ENCODE measurements at regions not wholly inside any gene's neighbourhood (a gene's known extent, or its start where the extent isn't known, plus 50 kb on each side); places are given as distances from the start of the nearest gene placed in this dataset.

- H3K4me3 ChIP-seq: no peak overlapping the region
- peaks cover 0 to 2% of the 10 kb centered on the region in 2 donors for H3K9me3 ChIP-seq
- no peak for DNase-seq
- no peaks in the 10 kb centered on the region for H3K27me3 ChIP-seq
- no peak overlapping the region for H3K27ac ChIP-seq
- intact Hi-C loops (cut with DNase I): no loop called here
- ATAC-seq: no peak
- no peak for TF ChIP-seq CTCF (IDR thresholded peaks at IDR 0.05)
- no peaks in the 10 kb centered on the region for H3K36me3 ChIP-seq
- H3K4me1 ChIP-seq: no peaks in the 10 kb centered on the region
Measured at GRCh38 chr6:164183556-164184123, 769.1 kb downstream of the QKI start.

- no peak overlapping the region for H3K4me3 ChIP-seq
- H3K36me3 ChIP-seq: no peaks in the 10 kb centered on the region
- DNase-seq (no peak), ATAC-seq (no peak)
- no peaks in the 10 kb centered on the region for H3K4me1 ChIP-seq
- H3K9me3 ChIP-seq: peaks cover 0 to 1% of the 10 kb centered on the region in 2 donors
- no peak overlapping the region for H3K27ac ChIP-seq
- intact Hi-C loops (cut with DNase I): no loop called here
- TF ChIP-seq CTCF (IDR thresholded peaks at IDR 0.05): no peak
- H3K27me3 ChIP-seq: no peaks in the 10 kb centered on the region
Measured at GRCh38 chr6:164178679-164179332, 764.3 kb downstream of the QKI start.

- ATAC-seq (no peak), DNase-seq (no peak)
- Histone ChIP-seq H3K9me3 (no peaks in the 10 kb centered on the region), H3K27me3 (no peaks in the 10 kb centered on the region), H3K27ac (no peak overlapping the region), H3K4me3 (no peak overlapping the region), H3K36me3 (no peaks in the 10 kb centered on the region), H3K4me1 (no peaks in the 10 kb centered on the region)
- intact Hi-C loops (cut with DNase I): no loop called here
- TF ChIP-seq CTCF (IDR thresholded peaks at IDR 0.05): no peak
Measured at GRCh38 chr6:164169355-164169754, 754.8 kb downstream of the QKI start.

GRCh38 chr6:164168595-164168994 lies 754.1 kb downstream of the QKI start:
- no peak for TF ChIP-seq CTCF (IDR thresholded peaks at IDR 0.05)
- ATAC-seq: no peak
- no peak for DNase-seq
- H3K27me3 ChIP-seq: no peaks in the 10 kb centered on the region
- intact Hi-C loops (cut with DNase I): no loop called here
- no peaks in the 10 kb centered on the region for H3K36me3 ChIP-seq
- no peak overlapping the region for H3K27ac ChIP-seq
- no peaks in the 10 kb centered on the region for H3K4me1 ChIP-seq
- H3K9me3 ChIP-seq: no peaks in the 10 kb centered on the region
- no peak overlapping the region for H3K4me3 ChIP-seq

- H3K27ac ChIP-seq: no peak overlapping the region
- H3K9me3 ChIP-seq: peaks cover 0 to 3% of the 10 kb centered on the region in 2 donors
- DNase-seq: no peak
- H3K4me3 ChIP-seq: no peak overlapping the region
- H3K4me1 ChIP-seq: no peaks in the 10 kb centered on the region
- H3K36me3 ChIP-seq: no peaks in the 10 kb centered on the region
- intact Hi-C loops (cut with DNase I): no loop called here
- no peak for ATAC-seq
- TF ChIP-seq CTCF (IDR thresholded peaks at IDR 0.05): no peak
- H3K27me3 ChIP-seq: no peaks in the 10 kb centered on the region
Measured at GRCh38 chr6:164167873-164168405, 753.4 kb downstream of the QKI start.
